ENCODE measurements at regions not wholly inside any gene's neighbourhood (a gene's known extent, or its start where the extent isn't known, plus 50 kb on each side); places are given as distances from the start of the nearest gene placed in this dataset.

DNA sequence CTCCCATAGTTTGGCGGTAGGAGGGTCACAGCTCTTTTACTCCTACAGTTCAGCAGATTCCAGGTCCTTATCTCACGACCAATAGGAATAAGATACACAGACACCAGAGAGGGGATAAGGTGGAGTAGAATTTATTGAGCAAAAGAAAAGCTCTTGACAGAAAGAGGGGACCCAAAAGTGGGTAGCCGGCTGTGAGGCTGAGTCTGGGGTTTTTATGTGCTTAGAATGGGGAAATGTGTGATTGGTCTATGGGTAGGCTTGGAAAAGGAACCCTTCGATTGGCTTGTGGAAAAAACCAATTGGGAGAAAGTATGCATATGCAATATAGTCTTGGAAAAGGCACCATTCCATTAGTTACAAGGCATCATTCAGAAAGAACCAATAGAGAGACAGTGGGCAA lies 1356.9 kb upstream of the SPRY2 start:
- CTCF ChIA-PET, result no interaction called here
- 16% methylated on average over 4 of the region's 4 CpGs for WGBS (ENCODE audit: missing lambda C conversion rate)
- Histone ChIP-seq H3K4me1 (no peaks in the 10 kb centered on the region), H3K27ac (no peak overlapping the region), H3K9me3 (no peaks in the 10 kb centered on the region), H3K4me2 (no peak overlapping the region), H3K4me3 (no peak overlapping the region)
- no peak for FAIRE-seq
- no peak for ATAC-seq
- DNase-seq (ENCODE audit: low read depth in 1 of 2, low spot score in 1 of 2), result no peak
- POLR2A ChIA-PET, result no interaction called here
- TF ChIP-seq ZNF302 (CRISPR knock-in tag; IDR thresholded peaks at IDR 0.05) (no peak), FOXS1 (CRISPR knock-in tag; IDR thresholded peaks at IDR 0.05) (no peak), RNF2 (IDR thresholded peaks at IDR 0.05; ENCODE audit: borderline replicate concordance, low read depth) (no peak), NPAS2 (CRISPR knock-in tag; IDR thresholded peaks at IDR 0.05; ENCODE audit: borderline replicate concordance) (no peak), TP53 (CRISPR knock-in tag; IDR thresholded peaks at IDR 0.05) (no peak), SREBF2 (IDR thresholded peaks at IDR 0.05) (no peak)
- TF ChIP-seq, protein P1, sequence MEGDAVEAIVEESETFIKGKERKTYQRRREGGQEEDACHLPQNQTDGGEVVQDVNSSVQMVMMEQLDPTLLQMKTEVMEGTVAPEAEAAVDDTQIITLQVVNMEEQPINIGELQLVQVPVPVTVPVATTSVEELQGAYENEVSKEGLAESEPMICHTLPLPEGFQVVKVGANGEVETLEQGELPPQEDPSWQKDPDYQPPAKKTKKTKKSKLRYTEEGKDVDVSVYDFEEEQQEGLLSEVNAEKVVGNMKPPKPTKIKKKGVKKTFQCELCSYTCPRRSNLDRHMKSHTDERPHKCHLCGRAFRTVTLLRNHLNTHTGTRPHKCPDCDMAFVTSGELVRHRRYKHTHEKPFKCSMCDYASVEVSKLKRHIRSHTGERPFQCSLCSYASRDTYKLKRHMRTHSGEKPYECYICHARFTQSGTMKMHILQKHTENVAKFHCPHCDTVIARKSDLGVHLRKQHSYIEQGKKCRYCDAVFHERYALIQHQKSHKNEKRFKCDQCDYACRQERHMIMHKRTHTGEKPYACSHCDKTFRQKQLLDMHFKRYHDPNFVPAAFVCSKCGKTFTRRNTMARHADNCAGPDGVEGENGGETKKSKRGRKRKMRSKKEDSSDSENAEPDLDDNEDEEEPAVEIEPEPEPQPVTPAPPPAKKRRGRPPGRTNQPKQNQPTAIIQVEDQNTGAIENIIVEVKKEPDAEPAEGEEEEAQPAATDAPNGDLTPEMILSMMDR (IDR thresholded peaks at IDR 0.05), result no peak
- TF ChIP-seq, protein P2, sequence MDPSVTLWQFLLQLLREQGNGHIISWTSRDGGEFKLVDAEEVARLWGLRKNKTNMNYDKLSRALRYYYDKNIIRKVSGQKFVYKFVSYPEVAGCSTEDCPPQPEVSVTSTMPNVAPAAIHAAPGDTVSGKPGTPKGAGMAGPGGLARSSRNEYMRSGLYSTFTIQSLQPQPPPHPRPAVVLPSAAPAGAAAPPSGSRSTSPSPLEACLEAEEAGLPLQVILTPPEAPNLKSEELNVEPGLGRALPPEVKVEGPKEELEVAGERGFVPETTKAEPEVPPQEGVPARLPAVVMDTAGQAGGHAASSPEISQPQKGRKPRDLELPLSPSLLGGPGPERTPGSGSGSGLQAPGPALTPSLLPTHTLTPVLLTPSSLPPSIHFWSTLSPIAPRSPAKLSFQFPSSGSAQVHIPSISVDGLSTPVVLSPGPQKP (IDR thresholded peaks at IDR 0.05; ENCODE audit: low read depth, low read length), result no peak

DNA sequence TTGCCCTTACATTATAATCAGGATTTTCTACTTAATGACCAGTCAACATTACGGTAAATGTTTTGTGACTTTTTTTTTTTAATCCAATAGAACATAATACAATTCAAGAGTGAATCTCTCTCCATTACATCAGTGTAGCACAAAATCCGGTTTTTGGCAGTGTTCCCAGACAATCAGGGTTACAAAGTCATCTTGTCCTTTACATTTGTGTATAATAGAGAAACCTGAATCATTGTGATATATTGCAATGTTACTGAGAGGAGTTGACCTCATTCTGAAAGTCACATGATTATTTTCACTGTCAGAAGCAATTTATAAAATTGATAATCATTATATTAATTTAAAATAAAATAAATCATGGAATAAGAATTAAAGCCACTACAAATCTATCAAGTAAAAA lies 1346.0 kb upstream of the SPRY2 start:
- no peaks in the 10 kb centered on the region for H3K4me1 ChIP-seq
- FAIRE-seq (no peak), ATAC-seq (no peak), DNase-seq (ENCODE audit: low read depth in 1 of 2, low spot score in 1 of 2) (no peak)
- CTCF ChIA-PET, result no interaction called here
- POLR2A ChIA-PET, result no interaction called here
- no peak overlapping the region for H3K4me2 ChIP-seq
- H3K9me3 ChIP-seq, result no peaks in the 10 kb centered on the region
- 10% methylated on average over 2 of the region's 2 CpGs for WGBS (ENCODE audit: missing lambda C conversion rate)
- H3K4me3 ChIP-seq, result no peak overlapping the region
- H3K27ac ChIP-seq, result no peak overlapping the region
- TF ChIP-seq POLR2AphosphoS2 (conservative IDR thresholded peaks at IDR 0.05; ENCODE audit: low read length) (no peak), NFE2L2 (conservative IDR thresholded peaks at IDR 0.05; ENCODE audit: low read length) (no peak), HEYL (CRISPR knock-in tag; IDR thresholded peaks at IDR 0.05) (no peak), KDM5A (IDR thresholded peaks at IDR 0.05) (no peak), CHD4 (IDR thresholded peaks at IDR 0.05; ENCODE audit: borderline replicate concordance) (no peak), HDAC2 (IDR thresholded peaks at IDR 0.05) (no peak), ZC3H11A (IDR thresholded peaks at IDR 0.05) (no peak), GATA3 (IDR thresholded peaks at IDR 0.05; ENCODE audit: borderline replicate concordance) (no peak), TP53 (CRISPR knock-in tag; IDR thresholded peaks at IDR 0.05) (no peak), HOXA7 (CRISPR knock-in tag; IDR thresholded peaks at IDR 0.05) (no peak), RFX5 (IDR thresholded peaks at IDR 0.05) (no peak), CEBPB (IDR thresholded peaks at IDR 0.05) (no peak), EHMT2 (IDR thresholded peaks at IDR 0.05; ENCODE audit: low read depth) (no peak), ZSCAN20 (CRISPR knock-in tag; IDR thresholded peaks at IDR 0.05) (no peak), MYC (IDR thresholded peaks at IDR 0.05; ENCODE audit: borderline replicate concordance, low read length) (no peak)
- TF ChIP-seq, protein P3, sequence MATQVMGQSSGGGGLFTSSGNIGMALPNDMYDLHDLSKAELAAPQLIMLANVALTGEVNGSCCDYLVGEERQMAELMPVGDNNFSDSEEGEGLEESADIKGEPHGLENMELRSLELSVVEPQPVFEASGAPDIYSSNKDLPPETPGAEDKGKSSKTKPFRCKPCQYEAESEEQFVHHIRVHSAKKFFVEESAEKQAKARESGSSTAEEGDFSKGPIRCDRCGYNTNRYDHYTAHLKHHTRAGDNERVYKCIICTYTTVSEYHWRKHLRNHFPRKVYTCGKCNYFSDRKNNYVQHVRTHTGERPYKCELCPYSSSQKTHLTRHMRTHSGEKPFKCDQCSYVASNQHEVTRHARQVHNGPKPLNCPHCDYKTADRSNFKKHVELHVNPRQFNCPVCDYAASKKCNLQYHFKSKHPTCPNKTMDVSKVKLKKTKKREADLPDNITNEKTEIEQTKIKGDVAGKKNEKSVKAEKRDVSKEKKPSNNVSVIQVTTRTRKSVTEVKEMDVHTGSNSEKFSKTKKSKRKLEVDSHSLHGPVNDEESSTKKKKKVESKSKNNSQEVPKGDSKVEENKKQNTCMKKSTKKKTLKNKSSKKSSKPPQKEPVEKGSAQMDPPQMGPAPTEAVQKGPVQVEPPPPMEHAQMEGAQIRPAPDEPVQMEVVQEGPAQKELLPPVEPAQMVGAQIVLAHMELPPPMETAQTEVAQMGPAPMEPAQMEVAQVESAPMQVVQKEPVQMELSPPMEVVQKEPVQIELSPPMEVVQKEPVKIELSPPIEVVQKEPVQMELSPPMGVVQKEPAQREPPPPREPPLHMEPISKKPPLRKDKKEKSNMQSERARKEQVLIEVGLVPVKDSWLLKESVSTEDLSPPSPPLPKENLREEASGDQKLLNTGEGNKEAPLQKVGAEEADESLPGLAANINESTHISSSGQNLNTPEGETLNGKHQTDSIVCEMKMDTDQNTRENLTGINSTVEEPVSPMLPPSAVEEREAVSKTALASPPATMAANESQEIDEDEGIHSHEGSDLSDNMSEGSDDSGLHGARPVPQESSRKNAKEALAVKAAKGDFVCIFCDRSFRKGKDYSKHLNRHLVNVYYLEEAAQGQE (IDR thresholded peaks at IDR 0.05), result no peak
- TF ChIP-seq, protein P4, sequence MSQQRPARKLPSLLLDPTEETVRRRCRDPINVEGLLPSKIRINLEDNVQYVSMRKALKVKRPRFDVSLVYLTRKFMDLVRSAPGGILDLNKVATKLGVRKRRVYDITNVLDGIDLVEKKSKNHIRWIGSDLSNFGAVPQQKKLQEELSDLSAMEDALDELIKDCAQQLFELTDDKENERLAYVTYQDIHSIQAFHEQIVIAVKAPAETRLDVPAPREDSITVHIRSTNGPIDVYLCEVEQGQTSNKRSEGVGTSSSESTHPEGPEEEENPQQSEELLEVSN (IDR thresholded peaks at IDR 0.05; ENCODE audit: borderline replicate concordance, low read depth), result no peak
- TF ChIP-seq, protein P5, sequence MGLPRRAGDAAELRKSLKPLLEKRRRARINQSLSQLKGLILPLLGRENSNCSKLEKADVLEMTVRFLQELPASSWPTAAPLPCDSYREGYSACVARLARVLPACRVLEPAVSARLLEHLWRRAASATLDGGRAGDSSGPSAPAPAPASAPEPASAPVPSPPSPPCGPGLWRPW (IDR thresholded peaks at IDR 0.05), result no peak
- TF ChIP-seq, protein P6, sequence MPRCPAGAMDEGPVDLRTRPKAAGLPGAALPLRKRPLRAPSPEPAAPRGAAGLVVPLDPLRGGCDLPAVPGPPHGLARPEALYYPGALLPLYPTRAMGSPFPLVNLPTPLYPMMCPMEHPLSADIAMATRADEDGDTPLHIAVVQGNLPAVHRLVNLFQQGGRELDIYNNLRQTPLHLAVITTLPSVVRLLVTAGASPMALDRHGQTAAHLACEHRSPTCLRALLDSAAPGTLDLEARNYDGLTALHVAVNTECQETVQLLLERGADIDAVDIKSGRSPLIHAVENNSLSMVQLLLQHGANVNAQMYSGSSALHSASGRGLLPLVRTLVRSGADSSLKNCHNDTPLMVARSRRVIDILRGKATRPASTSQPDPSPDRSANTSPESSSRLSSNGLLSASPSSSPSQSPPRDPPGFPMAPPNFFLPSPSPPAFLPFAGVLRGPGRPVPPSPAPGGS (IDR thresholded peaks at IDR 0.05), result no peak
- TF ChIP-seq, protein P1 (IDR thresholded peaks at IDR 0.05), result no peak

All from A549 (cell line).